Embryonic facial prominence (tissue), 1 donor: ENCODE measurements at regions not wholly inside any gene's neighbourhood (a gene's known extent, or its start where the extent isn't known, plus 50 kb on each side); places are given as distances from the start of the nearest gene placed in this dataset.
"Not testable (repeated sequence)": the region's sequence is repeated elsewhere in the genome, so short reads cannot be mapped to it uniquely, and the experiment has no call there.

Experiments
- DNase-seq: peaks from one replicate; pipeline ENCODE4 v3.0.0-alpha.2; 2016; ENCODE audit errors: extremely low spot score

GRCh38 chr22:34308101-34308500 is 387.8 kb upstream of the LARGE1 start:
- no peak for DNase-seq

- no peak for DNase-seq
Measured at GRCh38 chr22:34319346-34319745, 399.1 kb upstream of the LARGE1 start.

GRCh38 chr22:34324763-34325162 is 404.5 kb upstream of the LARGE1 start:
- no peak for DNase-seq

GRCh38 chr22:34326901-34327300 is 406.6 kb upstream of the LARGE1 start:
- DNase-seq: no peak

GRCh38 chr22:34330432-34330831 is 410.2 kb upstream of the LARGE1 start:
- DNase-seq: no peak

GRCh38 chr22:34333285-34333684 is 413.0 kb upstream of the LARGE1 start:
- no peak for DNase-seq

GRCh38 chr22:34334893-34335292 is 414.6 kb upstream of the LARGE1 start:
- DNase-seq: no peak

GRCh38 chr22:34344702-34345101 is 424.4 kb upstream of the LARGE1 start:
- DNase-seq: no peak

GRCh38 chr22:34354071-34354817 is 434.0 kb upstream of the LARGE1 start:
- no peak for DNase-seq

- no peak for DNase-seq
Measured at GRCh38 chr22:34356481-34356880, 436.2 kb upstream of the LARGE1 start.

GRCh38 chr22:34370711-34371110 is 450.4 kb upstream of the LARGE1 start:
- no peak for DNase-seq

GRCh38 chr22:34379825-34380224 is 459.5 kb upstream of the LARGE1 start:
- no peak for DNase-seq

- DNase-seq: no peak
Measured at GRCh38 chr22:34380532-34380931, 460.3 kb upstream of the LARGE1 start.

- no peak for DNase-seq
Measured at GRCh38 chr22:34390400-34390799, 470.1 kb upstream of the LARGE1 start.

GRCh38 chr22:34395370-34395769 is 475.1 kb upstream of the LARGE1 start:
- no peak for DNase-seq

- DNase-seq: no peak
Measured at GRCh38 chr22:34403667-34404066, 483.4 kb upstream of the LARGE1 start.

- DNase-seq: no peak
Measured at GRCh38 chr22:34410111-34410510, 489.8 kb upstream of the LARGE1 start.

- peak; percentile 49 for DNase-seq
Measured at GRCh38 chr22:34414467-34415440, 494.5 kb upstream of the LARGE1 start.

GRCh38 chr22:34416022-34416860 is 496.0 kb upstream of the LARGE1 start:
- no peak for DNase-seq

- not testable (repeated sequence) for DNase-seq
Measured at GRCh38 chr22:34422948-34423347, 502.7 kb upstream of the LARGE1 start.

- DNase-seq: no peak
Measured at GRCh38 chr22:34427436-34427835, 507.2 kb upstream of the LARGE1 start.

- no peak for DNase-seq
Measured at GRCh38 chr22:34427841-34428240, 507.6 kb upstream of the LARGE1 start.
